ENCODE measurements at regions not wholly inside any gene's neighbourhood (a gene's known extent, or its start where the extent isn't known, plus 50 kb on each side); places are given as distances from the start of the nearest gene placed in this dataset.

GRCh38 chr6:133682506-133683307, 206.2 kb upstream of the TCF21 start:
- TF ChIP-seq POLR2A (IDR thresholded peaks at IDR 0.05) (no peak), CTCF (IDR thresholded peaks at IDR 0.05) (no peak), POLR2AphosphoS5 (IDR thresholded peaks at IDR 0.05) (no peak)

Data from gastroesophageal sphincter (tissue), 3 donors.